Astrocyte of the cerebellum (primary cell): ENCODE measurements at regions not wholly inside any gene's neighbourhood (a gene's known extent, or its start where the extent isn't known, plus 50 kb on each side); places are given as distances from the start of the nearest gene placed in this dataset.
A peak's percentile ranks its signal among the peaks of the same experiment; 100 is the strongest.

Experiments
- DNase-seq: peaks from one replicate; pipeline ENCODE4 v3.0.0-alpha.2; 2011; ENCODE audit warnings: low read depth
- H3K4me3 ChIP-seq: 2 replicates; pipeline ENCODE4 v1.5.1; 2011; ENCODE audit warnings: mild to moderate bottlenecking, low read depth, low read length, moderate library complexity
- CTCF ChIP-seq: IDR thresholded peaks from 2 replicates; pipeline ENCODE4 v1.5.1; 2012; ENCODE audit warnings: low read length, low read depth, moderate library complexity, mild to moderate bottlenecking; ENCODE audit errors: missing control alignments
- in situ Hi-C: cut with HindIII; loops from 2 replicates; pipeline ENCODE4 v1.10.0; 2017; ENCODE audit warnings: low sequenced_read_pairs

- DNase-seq, result no peak
- H3K4me3 ChIP-seq, result no peak overlapping the region
- no peak for TF ChIP-seq CTCF
- in situ Hi-C loops, result no loop called here
Observed at GRCh38 chrX:112377481-112377880, 294.9 kb upstream of the TRPC5 start.

- DNase-seq, result no peak
- TF ChIP-seq CTCF, result peak; percentile 34
- no peak overlapping the region for H3K4me3 ChIP-seq
- in situ Hi-C loops, result no loop called here
Observed at GRCh38 chrX:112368371-112368770, 285.8 kb upstream of the TRPC5 start.

GRCh38 chrX:112367065-112367464 is 284.5 kb upstream of the TRPC5 start:
- in situ Hi-C loops, result no loop called here
- DNase-seq, result no peak
- TF ChIP-seq CTCF, result no peak
- H3K4me3 ChIP-seq, result no peak overlapping the region

GRCh38 chrX:112359906-112360305 is 277.3 kb upstream of the TRPC5 start:
- TF ChIP-seq CTCF, result no peak
- DNase-seq, result no peak
- in situ Hi-C loops, result no loop called here
- H3K4me3 ChIP-seq, result no peak overlapping the region

GRCh38 chrX:112355931-112356330 is 273.4 kb upstream of the TRPC5 start:
- no peak for TF ChIP-seq CTCF
- in situ Hi-C loops, result no loop called here
- H3K4me3 ChIP-seq, result no peak overlapping the region
- DNase-seq, result no peak

GRCh38 chrX:112341598-112341997 is 259.0 kb upstream of the TRPC5 start:
- TF ChIP-seq CTCF, result no peak
- in situ Hi-C loops, result no loop called here
- H3K4me3 ChIP-seq, result no peak overlapping the region
- no peak for DNase-seq

GRCh38 chrX:112313201-112313600 is 230.6 kb upstream of the TRPC5 start:
- DNase-seq, result no peak
- in situ Hi-C loops, result no loop called here
- no peak for TF ChIP-seq CTCF
- H3K4me3 ChIP-seq, result no peak overlapping the region
